ENCODE measurements at regions not wholly inside any gene's neighbourhood (a gene's known extent, or its start where the extent isn't known, plus 50 kb on each side); places are given as distances from the start of the nearest gene placed in this dataset.

GRCh38 chr9:29659014-29659413 lies 2085.7 kb upstream of the C9orf72 start:
- no peak for DNase-seq (ENCODE audit: low read depth in 2 of 2)

- DNase-seq (ENCODE audit: low read depth in 2 of 2) = no peak
These were observed 2086.5 kb upstream of the C9orf72 start for GRCh38 chr9:29659736-29660135.

DNA sequence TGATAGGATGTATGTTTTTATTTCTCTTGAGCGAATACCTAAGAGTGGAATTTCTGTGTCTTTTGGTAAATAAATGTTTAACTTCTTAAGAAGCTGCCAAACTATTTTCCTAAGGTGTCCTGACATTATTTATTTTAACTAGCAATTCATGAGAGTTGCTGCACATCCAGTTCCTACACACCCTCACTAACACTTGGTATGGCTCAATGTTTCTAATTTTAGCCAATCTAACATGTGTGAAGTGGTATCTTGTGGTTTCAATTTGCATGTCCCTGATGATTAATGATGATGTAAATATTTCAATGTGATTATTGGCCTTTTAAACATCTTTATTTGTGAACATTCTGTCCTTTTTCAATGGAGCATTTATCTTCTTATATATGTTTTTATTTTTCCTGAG lies 2095.5 kb upstream of the C9orf72 start:
- DNase-seq (ENCODE audit: low read depth in 2 of 2) = no peak

DNA sequence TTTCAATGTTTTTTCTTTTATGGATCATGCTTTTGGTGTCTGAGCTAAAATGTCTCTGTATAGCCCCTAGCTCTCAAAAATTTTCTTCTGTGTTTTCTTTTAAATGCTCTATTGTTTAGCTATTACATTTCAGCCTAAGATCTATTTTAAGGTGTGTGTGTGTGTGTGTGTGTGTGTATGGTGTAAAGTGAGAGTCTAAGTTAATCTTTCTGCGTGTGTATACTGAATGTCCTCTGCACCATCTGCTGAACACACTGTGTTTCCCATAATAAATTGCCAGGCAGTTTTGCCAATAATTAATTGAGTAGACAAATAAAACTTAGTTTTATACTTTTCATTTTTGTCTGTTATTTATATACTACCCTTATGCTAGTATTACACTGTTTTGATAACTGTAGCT lies 2096.3 kb upstream of the C9orf72 start:
- no peak for DNase-seq (ENCODE audit: low read depth in 2 of 2)

- no peak for DNase-seq (ENCODE audit: low read depth in 2 of 2)
These were observed 2112.2 kb upstream of the C9orf72 start for GRCh38 chr9:29685531-29685930.

- DNase-seq (ENCODE audit: low read depth in 2 of 2) = no peak
These were observed 2117.9 kb upstream of the C9orf72 start for GRCh38 chr9:29691145-29691544.

DNA sequence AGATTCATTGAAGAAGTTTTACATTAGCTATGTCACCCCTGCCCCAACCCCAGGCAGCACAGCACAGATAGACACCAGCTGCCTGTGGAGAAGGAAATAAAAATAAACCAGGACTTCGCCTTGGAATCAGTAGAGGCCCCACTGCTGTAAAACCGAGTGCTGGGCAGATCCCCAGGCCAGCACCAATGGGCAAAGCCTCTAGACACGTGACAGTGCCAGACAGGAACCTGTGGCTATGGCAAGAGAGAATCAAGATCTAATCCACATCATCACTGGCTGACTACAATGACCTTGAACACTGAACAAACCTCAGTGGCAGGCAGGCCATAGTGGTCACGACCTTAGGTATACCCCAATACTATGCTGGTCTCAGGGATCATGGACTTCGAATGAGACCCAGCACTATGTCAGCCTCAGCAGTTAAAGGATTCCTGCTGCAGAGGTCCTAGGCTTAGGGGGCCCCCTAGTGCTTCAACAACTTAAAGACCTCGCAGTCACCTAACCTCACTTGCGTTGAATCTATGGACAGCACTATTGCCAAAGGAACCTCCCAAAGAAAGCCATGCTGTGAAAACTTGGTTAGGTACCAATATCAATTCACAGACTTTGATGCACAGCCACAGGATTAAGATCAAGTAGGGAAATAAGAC lies 2118.6 kb upstream of the C9orf72 start:
- no peak for DNase-seq (ENCODE audit: low read depth in 2 of 2)

DNA sequence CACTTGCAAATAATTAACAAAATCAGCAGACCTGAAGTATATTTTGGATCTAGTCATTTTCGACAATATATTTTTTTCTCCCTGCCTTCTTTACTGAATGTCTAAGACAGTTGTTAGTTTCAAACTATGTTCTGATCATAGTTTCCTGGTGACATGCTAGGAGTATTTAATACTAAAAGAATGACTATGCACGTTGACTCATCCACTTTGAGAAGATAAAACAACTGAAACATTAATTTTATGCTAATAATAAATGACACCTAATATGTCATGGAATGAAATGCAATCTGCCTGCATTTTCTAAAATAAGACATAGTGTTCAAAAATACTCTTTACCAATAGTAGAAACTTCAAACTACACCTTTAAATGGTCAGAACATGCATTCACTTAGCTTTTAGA lies 2123.7 kb upstream of the C9orf72 start:
- DNase-seq (ENCODE audit: low read depth in 2 of 2) = no peak

- no peak for DNase-seq (ENCODE audit: low read depth in 2 of 2)
These were observed 2128.3 kb upstream of the C9orf72 start for GRCh38 chr9:29701559-29701958.

DNA sequence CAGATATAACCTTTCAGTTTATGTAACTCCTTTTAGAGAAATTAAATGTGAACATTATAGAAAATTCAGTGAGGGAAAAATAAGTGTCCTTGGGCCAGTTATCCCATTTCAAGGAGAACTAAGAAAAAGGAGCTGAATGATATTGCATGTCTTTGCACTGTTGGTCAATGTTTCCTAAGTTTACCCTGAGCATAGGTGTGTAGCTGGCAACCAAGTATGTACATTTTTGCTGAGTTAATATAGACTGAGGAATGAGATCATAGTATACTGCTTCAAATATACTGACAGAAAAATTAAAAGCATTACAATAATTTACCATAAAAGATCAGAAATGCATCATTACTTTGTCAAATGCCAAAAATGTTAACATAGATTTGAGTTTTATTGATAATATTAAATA lies 2128.7 kb upstream of the C9orf72 start:
- DNase-seq (ENCODE audit: low read depth in 2 of 2) = no peak

DNA sequence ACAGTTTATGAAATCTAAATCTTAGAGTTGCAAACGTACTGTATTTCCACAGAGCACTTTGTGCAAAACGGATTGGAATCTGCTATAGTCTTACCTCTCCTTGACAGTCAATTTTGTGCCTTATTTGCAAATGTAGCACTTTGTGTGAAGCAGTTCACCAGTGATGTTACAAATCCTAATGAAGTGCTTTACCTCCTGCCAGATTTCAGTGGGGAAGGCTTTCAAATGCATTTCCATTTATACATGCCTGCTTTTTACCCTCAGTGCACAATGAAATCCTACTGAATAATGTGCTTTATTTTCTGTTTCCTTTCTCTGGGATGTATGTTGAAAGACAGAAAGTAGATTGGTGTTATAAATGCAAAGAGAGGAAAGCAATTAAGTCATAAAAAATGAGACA lies 2141.6 kb upstream of the C9orf72 start:
- no peak for DNase-seq (ENCODE audit: low read depth in 2 of 2)

DNA sequence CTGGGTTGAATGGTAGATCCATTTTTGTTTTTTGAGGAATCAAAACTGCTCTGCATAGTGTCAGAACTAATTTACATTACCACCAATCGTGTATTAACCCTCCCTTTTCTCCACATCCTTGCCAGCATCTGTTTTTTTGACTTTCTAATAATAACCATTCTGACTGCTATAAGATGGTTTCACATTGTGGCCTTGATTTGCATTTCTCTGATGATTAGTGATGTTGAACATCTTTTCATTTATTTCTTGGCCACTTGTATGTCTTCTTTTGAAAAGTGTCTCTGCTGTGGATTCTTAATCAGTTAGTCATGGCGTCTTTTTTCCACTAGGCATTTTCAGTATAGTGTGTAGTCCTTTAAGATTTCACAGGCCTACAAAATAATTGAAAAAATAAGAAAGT lies 2144.3 kb upstream of the C9orf72 start:
- no peak for DNase-seq (ENCODE audit: low read depth in 2 of 2)

- no peak for DNase-seq (ENCODE audit: low read depth in 2 of 2)
These were observed 2156.9 kb upstream of the C9orf72 start for GRCh38 chr9:29730163-29730562.

- no peak for DNase-seq (ENCODE audit: low read depth in 2 of 2)
These were observed 2167.2 kb upstream of the C9orf72 start for GRCh38 chr9:29740518-29740917.

DNA sequence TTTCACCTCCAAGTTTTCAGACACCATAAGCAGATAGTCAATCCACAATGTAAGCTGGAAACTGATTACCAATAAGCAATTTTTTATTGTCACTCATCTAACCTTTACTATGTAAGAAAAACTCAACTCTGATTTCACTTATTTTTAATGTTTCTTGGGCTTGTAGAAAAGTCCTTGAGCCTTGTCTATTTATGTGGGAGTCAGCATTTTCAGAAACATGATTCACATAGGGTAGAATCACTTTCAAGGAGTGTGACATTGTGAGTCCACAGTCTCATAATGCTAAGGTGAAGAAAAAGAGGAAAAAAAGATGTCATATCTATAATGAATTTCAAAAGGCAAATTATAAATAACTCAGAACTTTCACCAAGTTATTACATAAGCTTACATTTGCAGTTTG lies 2167.9 kb upstream of the C9orf72 start:
- DNase-seq (ENCODE audit: low read depth in 2 of 2) = no peak

GRCh38 chr9:29750062-29750461 lies 2176.8 kb upstream of the C9orf72 start:
- DNase-seq (ENCODE audit: low read depth in 2 of 2) = no peak

DNA sequence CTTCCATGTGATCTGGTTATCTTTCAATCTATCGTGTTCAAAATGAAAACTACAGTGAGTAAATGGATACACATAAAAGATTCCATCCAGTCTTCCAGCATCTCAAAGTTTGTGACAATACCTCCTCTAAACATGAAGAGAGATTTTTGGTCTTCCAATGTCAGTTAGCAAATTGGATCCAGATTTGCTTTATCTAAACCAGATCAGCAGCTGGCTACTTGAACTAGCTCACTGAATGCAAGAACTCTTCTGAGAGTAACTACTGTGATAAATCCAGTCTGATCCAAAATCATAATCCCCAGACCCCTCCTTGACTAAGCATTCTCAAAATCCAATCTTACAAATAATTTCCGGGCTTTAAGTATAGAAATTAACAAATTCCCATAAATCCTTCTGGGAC lies 2177.9 kb upstream of the C9orf72 start:
- no peak for DNase-seq (ENCODE audit: low read depth in 2 of 2)

- DNase-seq (ENCODE audit: low read depth in 2 of 2) = no peak
These were observed 2180.4 kb upstream of the C9orf72 start for GRCh38 chr9:29753638-29754037.

GRCh38 chr9:29769019-29769418 lies 2195.7 kb upstream of the C9orf72 start:
- no peak for DNase-seq (ENCODE audit: low read depth in 2 of 2)

DNA sequence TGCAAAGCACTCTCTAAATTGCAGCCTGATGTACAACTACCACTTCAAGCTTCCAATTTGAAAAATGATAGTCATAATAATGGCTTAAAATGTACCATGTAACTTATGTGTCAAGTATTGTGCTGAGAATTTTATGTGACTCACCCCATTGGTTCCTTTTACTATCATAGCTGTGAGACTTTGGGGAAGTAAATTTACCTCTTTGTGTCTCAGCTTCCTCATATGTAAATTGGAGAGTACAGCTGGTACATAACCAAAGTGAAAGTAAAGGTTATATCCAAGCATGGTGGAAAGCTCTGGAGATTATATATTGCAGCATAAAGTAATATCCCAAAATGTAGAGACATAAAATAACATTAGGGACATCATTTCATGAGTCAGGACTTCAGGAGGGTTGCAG lies 2200.4 kb upstream of the C9orf72 start:
- no peak for DNase-seq (ENCODE audit: low read depth in 2 of 2)

- DNase-seq (ENCODE audit: low read depth in 2 of 2) = no peak
These were observed 2202.2 kb upstream of the C9orf72 start for GRCh38 chr9:29775491-29775890.

DNA sequence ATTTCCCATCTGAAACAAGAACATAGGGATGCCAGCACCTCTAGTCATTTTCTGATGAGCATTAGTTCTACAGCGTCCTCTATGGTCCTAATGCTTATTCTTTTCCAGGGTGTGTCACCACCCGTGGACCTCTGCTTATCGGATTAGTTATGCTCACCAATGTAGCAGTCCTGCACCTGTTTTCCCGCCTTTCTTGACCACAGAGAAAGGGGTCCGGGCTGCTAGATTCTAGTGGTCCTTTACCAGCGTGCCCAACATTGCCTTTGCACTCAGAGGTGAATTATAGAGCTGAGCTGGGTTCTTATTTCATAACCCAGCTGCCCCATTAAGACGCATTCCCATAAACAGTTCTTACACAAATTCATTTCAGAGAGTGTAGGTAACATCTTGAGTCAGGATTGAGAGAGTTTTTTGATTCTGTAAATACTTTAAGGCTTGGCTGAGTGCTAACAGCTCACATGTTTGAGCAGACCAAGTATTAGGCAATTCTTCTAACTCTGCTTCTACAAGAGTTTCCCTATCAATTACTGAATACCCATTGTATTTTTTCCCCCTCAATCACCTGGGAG lies 2205.1 kb upstream of the C9orf72 start:
- no peak for DNase-seq (ENCODE audit: low read depth in 2 of 2)

DNA sequence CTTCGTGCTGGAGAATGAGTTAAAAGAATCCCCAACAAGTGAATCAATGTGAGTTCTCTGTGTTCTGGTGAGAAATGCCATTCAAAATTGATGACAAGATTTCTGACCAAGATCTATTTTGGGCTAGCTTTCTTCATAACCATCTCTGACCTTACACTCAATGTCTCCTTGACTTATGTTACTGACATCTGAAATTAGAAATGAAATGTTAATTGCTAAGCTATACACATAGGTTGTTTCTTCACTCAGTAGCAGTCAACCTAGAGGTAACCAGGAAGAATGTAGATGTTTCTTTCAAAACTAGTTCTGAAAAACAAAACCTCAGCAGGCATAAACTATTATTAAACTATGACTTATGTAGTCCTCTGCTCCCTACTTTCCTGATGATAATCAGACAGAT lies 2220.7 kb upstream of the C9orf72 start:
- no peak for DNase-seq (ENCODE audit: low read depth in 2 of 2)

DNA sequence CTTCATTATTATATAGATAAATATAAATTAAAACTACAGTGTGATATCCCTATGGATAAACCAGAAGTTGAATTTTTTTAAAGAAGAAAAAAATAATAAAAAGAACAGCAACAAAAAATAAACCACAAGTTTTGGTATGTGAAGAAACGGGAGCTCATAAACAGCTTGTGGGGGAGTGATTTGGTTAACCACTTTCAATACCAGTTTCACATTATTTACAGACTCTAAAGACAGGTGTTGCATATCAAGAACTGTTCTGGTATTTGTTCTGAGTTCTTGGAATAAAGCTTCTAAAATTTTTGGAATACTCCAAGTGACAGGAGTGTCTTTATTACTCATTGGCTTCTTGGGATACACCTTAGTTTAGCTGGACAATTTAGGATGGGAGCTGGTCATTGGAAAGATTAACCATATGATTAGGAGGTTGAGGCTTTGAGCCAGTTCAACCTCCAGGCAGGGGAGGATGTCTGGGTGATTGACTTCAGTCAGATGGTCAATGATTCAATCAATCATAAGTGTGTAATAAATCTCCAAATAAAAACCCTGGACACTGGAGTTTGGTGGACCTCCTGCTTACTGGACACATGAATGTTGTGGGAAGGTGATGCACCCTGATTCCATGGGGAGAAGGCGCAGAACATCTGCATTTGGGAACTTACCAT lies 2223.1 kb upstream of the C9orf72 start:
- DNase-seq (ENCODE audit: low read depth in 2 of 2) = no peak

All from stimulated activated CD4-positive, alpha-beta T cell treated with anti-CD3 and anti-CD28 coated beads, Interleukin-1b, Interleukin-23, amount 100 ng/mL, for 4 hours (primary cell).